ENCODE measurements at regions not wholly inside any gene's neighbourhood (a gene's known extent, or its start where the extent isn't known, plus 50 kb on each side); places are given as distances from the start of the nearest gene placed in this dataset.

GRCh38 chr2:115904516-115904915 is 1462.1 kb downstream of the DPP10 start:
- Histone ChIP-seq H3K27me3 (no peaks in the 10 kb centered on the region), H3K27ac (no peak overlapping the region), H3K36me3 (no peaks in the 10 kb centered on the region), H3K9me3 (no peaks in the 10 kb centered on the region), H3K4me3 (no peak overlapping the region), H3K4me1 (no peaks in the 10 kb centered on the region)
- DNase-seq: no peak
- intact Hi-C loops (cut with DNase I; ENCODE audit: low total_unique reads): no loop called here
- WGBS, 2 donors (ENCODE audit: low coverage in 1 of 2): 67 to 80% methylated on average over 1 of the region's 1 CpG
- TF ChIP-seq POLR2A (IDR thresholded peaks at IDR 0.05) (no peak), CTCF (IDR thresholded peaks at IDR 0.05) (no peak), EP300 (IDR thresholded peaks at IDR 0.05; ENCODE audit: low read depth) (no peak), POLR2AphosphoS5 (IDR thresholded peaks at IDR 0.05) (no peak)
- in situ Hi-C loops (cut with MboI; ENCODE audit: low pct_ligation_motif_present in 1 of 4, low pct_unique_long_range_greater_than_20kb in 1 of 4, low sequenced_read_pairs in 3 of 4): no loop called here

- DNase-seq: no peak
- intact Hi-C loops (cut with DNase I; ENCODE audit: low total_unique reads): no loop called here
- in situ Hi-C loops (cut with MboI; ENCODE audit: low pct_ligation_motif_present in 1 of 4, low pct_unique_long_range_greater_than_20kb in 1 of 4, low sequenced_read_pairs in 3 of 4): no loop called here
- no peak overlapping the region for H3K27ac ChIP-seq
- no peak overlapping the region for H3K4me3 ChIP-seq
- 72% methylated on average over 2 of the region's 2 CpGs; no CpG with 5 or more reads in 1 of the 2 donors for WGBS, 2 donors (ENCODE audit: low coverage in 1 of 2)
- H3K27me3 ChIP-seq: no peaks in the 10 kb centered on the region
- no peaks in the 10 kb centered on the region for H3K9me3 ChIP-seq
- H3K36me3 ChIP-seq: no peaks in the 10 kb centered on the region
- TF ChIP-seq POLR2A (IDR thresholded peaks at IDR 0.05): no peak
- no peak for TF ChIP-seq POLR2AphosphoS5 (IDR thresholded peaks at IDR 0.05)
- TF ChIP-seq EP300 (IDR thresholded peaks at IDR 0.05; ENCODE audit: low read depth): no peak
- no peak for TF ChIP-seq CTCF (IDR thresholded peaks at IDR 0.05)
- no peaks in the 10 kb centered on the region for H3K4me1 ChIP-seq
Measured at GRCh38 chr2:115908731-115909130, 1466.3 kb downstream of the DPP10 start.

GRCh38 chr2:115910270-115910669 is 1467.8 kb downstream of the DPP10 start:
- TF ChIP-seq EP300 (IDR thresholded peaks at IDR 0.05; ENCODE audit: low read depth): no peak
- TF ChIP-seq CTCF (IDR thresholded peaks at IDR 0.05): no peak
- TF ChIP-seq POLR2A (IDR thresholded peaks at IDR 0.05): no peak
- no peak for TF ChIP-seq POLR2AphosphoS5 (IDR thresholded peaks at IDR 0.05)
- no peak overlapping the region for H3K4me3 ChIP-seq
- in situ Hi-C loops (cut with MboI; ENCODE audit: low pct_ligation_motif_present in 1 of 4, low pct_unique_long_range_greater_than_20kb in 1 of 4, low sequenced_read_pairs in 3 of 4) (no loop called here), intact Hi-C loops (cut with DNase I; ENCODE audit: low total_unique reads) (no loop called here)
- WGBS, 2 donors (ENCODE audit: low coverage in 1 of 2): 47 to 70% methylated on average over 3 to 6 of the region's 6 CpGs
- no peak for DNase-seq
- no peaks in the 10 kb centered on the region for H3K27me3 ChIP-seq
- no peaks in the 10 kb centered on the region for H3K9me3 ChIP-seq
- no peaks in the 10 kb centered on the region for H3K36me3 ChIP-seq
- no peaks in the 10 kb centered on the region for H3K4me1 ChIP-seq
- H3K27ac ChIP-seq: no peak overlapping the region

- intact Hi-C loops (cut with DNase I; ENCODE audit: low total_unique reads): no loop called here
- 77 to 79% methylated on average over 5 of the region's 5 CpGs for WGBS, 2 donors (ENCODE audit: low coverage in 1 of 2)
- Histone ChIP-seq H3K27me3 (no peaks in the 10 kb centered on the region), H3K4me3 (no peak overlapping the region), H3K9me3 (no peaks in the 10 kb centered on the region), H3K4me1 (no peaks in the 10 kb centered on the region), H3K27ac (no peak overlapping the region), H3K36me3 (no peaks in the 10 kb centered on the region)
- DNase-seq: no peak
- in situ Hi-C loops (cut with MboI; ENCODE audit: low pct_ligation_motif_present in 1 of 4, low pct_unique_long_range_greater_than_20kb in 1 of 4, low sequenced_read_pairs in 3 of 4): no loop called here
- no peak for TF ChIP-seq POLR2A (IDR thresholded peaks at IDR 0.05)
- no peak for TF ChIP-seq POLR2AphosphoS5 (IDR thresholded peaks at IDR 0.05)
- no peak for TF ChIP-seq EP300 (IDR thresholded peaks at IDR 0.05; ENCODE audit: low read depth)
- no peak for TF ChIP-seq CTCF (IDR thresholded peaks at IDR 0.05)
Measured at GRCh38 chr2:115913921-115914320, 1471.5 kb downstream of the DPP10 start.

All from transverse colon (tissue), 4 donors.